Mesenchymal stem cell (in vitro differentiated cells and primary cell): ENCODE measurements at regions not wholly inside any gene's neighbourhood (a gene's known extent, or its start where the extent isn't known, plus 50 kb on each side); places are given as distances from the start of the nearest gene placed in this dataset.

ENCODE experiments used
- DNase-seq: peaks from one replicate; pipeline ENCODE4 v3.0.0-alpha.2; 2013
- H2AFZ ChIP-seq: one replicate; pipeline ENCODE4 v1.6.1; 2013; ENCODE audit warnings: low read depth, mild to moderate bottlenecking, control low read depth, inconsistent platforms, low read length, moderate library complexity
- H2AK5ac ChIP-seq: 2 replicates; pipeline ENCODE4 v1.6.1; 2013; ENCODE audit warnings: low read length, moderate library complexity, mild to moderate bottlenecking, inconsistent platforms; ENCODE audit not compliant: severe bottlenecking
- H2BK120ac ChIP-seq: one replicate; pipeline ENCODE4 v1.6.1; 2013; ENCODE audit warnings: low read depth, mild to moderate bottlenecking, inconsistent platforms, low read length, moderate library complexity
- H2BK12ac ChIP-seq, 2 experiments: one replicate each; pipeline ENCODE4 v1.6.1; 2013; ENCODE audit warnings: inconsistent platforms in 2 of 2, low read length in 2 of 2, mild to moderate bottlenecking in 2 of 2, moderate library complexity in 2 of 2, control low read depth in 1 of 2
- H2BK15ac ChIP-seq: one replicate; pipeline ENCODE4 v1.6.1; 2013; ENCODE audit warnings: mild to moderate bottlenecking, low read depth, inconsistent platforms; ENCODE audit not compliant: poor library complexity, severe bottlenecking
- H2BK5ac ChIP-seq: 2 replicates; pipeline ENCODE4 v1.6.1; 2013; ENCODE audit warnings: low read depth, mild to moderate bottlenecking, low read length, control low read depth, inconsistent platforms; ENCODE audit not compliant: poor library complexity, severe bottlenecking
- H3K14ac ChIP-seq, 2 experiments: one replicate each; pipeline ENCODE4 v1.6.1; 2013; ENCODE audit warnings: inconsistent platforms in 2 of 2, low read length in 2 of 2, control low read depth in 1 of 2, mild to moderate bottlenecking in 1 of 2, moderate library complexity in 1 of 2
- H3K18ac ChIP-seq, 2 experiments: one replicate each; pipeline ENCODE4 v1.6.1; 2013; ENCODE audit warnings: inconsistent platforms in 2 of 2, low read length in 2 of 2, control low read depth in 1 of 2, low read depth in 1 of 2, mild to moderate bottlenecking in 1 of 2
- H3K23ac ChIP-seq, 2 experiments: one replicate each; pipeline ENCODE4 v1.6.1; 2013; ENCODE audit warnings: inconsistent platforms in 2 of 2, low read length in 2 of 2, mild to moderate bottlenecking in 2 of 2, moderate library complexity in 2 of 2, control low read depth in 1 of 2
- H3K27ac ChIP-seq: 2 replicates; pipeline ENCODE4 v1.5.1; 2013; ENCODE audit warnings: mild to moderate bottlenecking, moderate library complexity, low read length, control low read depth, inconsistent platforms; ENCODE audit not compliant: poor library complexity, severe bottlenecking
- H3K27me3 ChIP-seq, 2 experiments: 2 replicates each; pipeline versions ENCODE4 v1.6.1 to v1.7.0; 2013; ENCODE audit warnings: low read length in 2 of 2, mild to moderate bottlenecking in 2 of 2, moderate library complexity in 2 of 2, control low read depth in 1 of 2, inconsistent platforms in 1 of 2; ENCODE audit not compliant: control insufficient read depth in 1 of 2, insufficient read depth in 1 of 2
- H3K36me3 ChIP-seq, 2 experiments: 2 replicates each; pipeline versions ENCODE4 v1.6.1 to v1.7.0; 2013; ENCODE audit warnings: low read length in 2 of 2, control low read depth in 1 of 2, inconsistent platforms in 1 of 2, low read depth in 1 of 2, mild to moderate bottlenecking in 1 of 2; ENCODE audit not compliant: insufficient read depth in 2 of 2, control insufficient read depth in 1 of 2
- H3K4ac ChIP-seq, 2 experiments: one replicate each; pipeline ENCODE4 v1.6.1; 2013; ENCODE audit warnings: inconsistent platforms in 2 of 2, low read length in 2 of 2, mild to moderate bottlenecking in 2 of 2, moderate library complexity in 2 of 2, control low read depth in 1 of 2, low read depth in 1 of 2
- H3K4me1 ChIP-seq: 2 replicates; pipeline ENCODE4 v1.6.1; 2013; ENCODE audit warnings: low read depth, low read length, control low read depth; ENCODE audit not compliant: control insufficient read depth, insufficient read depth
- H3K4me2 ChIP-seq: 2 replicates; pipeline ENCODE4 v1.6.1; 2013; ENCODE audit warnings: low read length, mild to moderate bottlenecking, inconsistent platforms; ENCODE audit not compliant: poor library complexity, severe bottlenecking
- H3K4me3 ChIP-seq, 2 experiments: 2 replicates each; pipeline versions ENCODE4 v1.5.1 to v1.7.0; 2013; ENCODE audit warnings: low read length in 2 of 2, mild to moderate bottlenecking in 2 of 2, control low read depth in 1 of 2, low read depth in 1 of 2; ENCODE audit not compliant: insufficient read depth in 1 of 2
- H3K79me1 ChIP-seq: replicated peaks from 2 replicates; pipeline ENCODE4 v1.6.1; 2013; ENCODE audit warnings: mild to moderate bottlenecking, control low read depth, low read length, inconsistent platforms; ENCODE audit not compliant: poor library complexity, severe bottlenecking
- H3K9ac ChIP-seq: 2 replicates; pipeline ENCODE4 v1.7.0; 2013; ENCODE audit warnings: mild to moderate bottlenecking, low read length, moderate library complexity
- H3K9me3 ChIP-seq: 2 replicates; pipeline ENCODE4 v1.7.0; 2013; ENCODE audit warnings: mild to moderate bottlenecking, low read length; ENCODE audit not compliant: control insufficient read depth
- H4K8ac ChIP-seq: one replicate; pipeline ENCODE4 v1.6.1; 2013; ENCODE audit warnings: inconsistent platforms, mild to moderate bottlenecking, low read length, moderate library complexity
- H4K91ac ChIP-seq: one replicate; pipeline ENCODE4 v1.6.1; 2013; ENCODE audit warnings: mild to moderate bottlenecking, low read length, inconsistent platforms
- WGBS: methylation state at CpG from one replicate; pipeline ENCODE4 v1.1.7; 2013; ENCODE audit warnings: mixed read lengths; 5-methylcytosine and 5-hydroxymethylcytosine counted together

DNA sequence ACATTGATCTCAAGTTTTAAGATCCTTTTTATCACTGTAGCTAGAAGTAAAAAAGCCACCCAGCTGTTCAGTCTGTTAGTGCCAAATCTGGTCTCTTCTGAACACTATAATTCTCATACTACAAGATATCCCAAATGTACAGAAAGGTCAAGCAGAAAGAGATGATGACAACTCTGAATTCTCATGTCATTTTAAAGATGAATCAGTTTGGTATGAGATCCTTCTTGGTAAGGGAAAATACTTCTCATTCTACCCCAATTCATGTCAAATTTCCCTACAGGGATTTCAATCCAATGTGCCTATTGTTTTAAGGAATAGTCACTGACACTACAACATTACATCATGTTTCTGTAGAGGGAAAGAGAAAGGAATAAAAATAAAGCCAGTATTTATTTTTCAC is 184.5 kb downstream of the CPEB2 start:
- H2AK5ac ChIP-seq: no peak overlapping the region
- no peak overlapping the region for H3K4ac ChIP-seq
- no peak overlapping the region for H3K9ac ChIP-seq
- no peaks in the 10 kb centered on the region for H3K36me3 ChIP-seq
- no peak overlapping the region for H4K91ac ChIP-seq
- H3K18ac ChIP-seq: no peak overlapping the region
- no peaks in the 10 kb centered on the region for H3K4me1 ChIP-seq
- no peak overlapping the region for H2AFZ ChIP-seq
- no peak overlapping the region for H2BK5ac ChIP-seq
- H3K4me2 ChIP-seq: no peak overlapping the region
- DNase-seq: no peak
- no peak overlapping the region for H2BK120ac ChIP-seq
- no peak overlapping the region for H3K23ac ChIP-seq
- no peaks in the 10 kb centered on the region for H3K27me3 ChIP-seq
- H3K4me3 ChIP-seq: no peak overlapping the region
- H3K27ac ChIP-seq: no peak overlapping the region
- no peaks in the 10 kb centered on the region for H3K9me3 ChIP-seq
- H2BK12ac ChIP-seq: no peak overlapping the region
- H2BK15ac ChIP-seq: no peak overlapping the region
- no peaks in the 10 kb centered on the region for H3K79me1 ChIP-seq
- H3K14ac ChIP-seq: no peak overlapping the region
- no peak overlapping the region for H4K8ac ChIP-seq

DNA sequence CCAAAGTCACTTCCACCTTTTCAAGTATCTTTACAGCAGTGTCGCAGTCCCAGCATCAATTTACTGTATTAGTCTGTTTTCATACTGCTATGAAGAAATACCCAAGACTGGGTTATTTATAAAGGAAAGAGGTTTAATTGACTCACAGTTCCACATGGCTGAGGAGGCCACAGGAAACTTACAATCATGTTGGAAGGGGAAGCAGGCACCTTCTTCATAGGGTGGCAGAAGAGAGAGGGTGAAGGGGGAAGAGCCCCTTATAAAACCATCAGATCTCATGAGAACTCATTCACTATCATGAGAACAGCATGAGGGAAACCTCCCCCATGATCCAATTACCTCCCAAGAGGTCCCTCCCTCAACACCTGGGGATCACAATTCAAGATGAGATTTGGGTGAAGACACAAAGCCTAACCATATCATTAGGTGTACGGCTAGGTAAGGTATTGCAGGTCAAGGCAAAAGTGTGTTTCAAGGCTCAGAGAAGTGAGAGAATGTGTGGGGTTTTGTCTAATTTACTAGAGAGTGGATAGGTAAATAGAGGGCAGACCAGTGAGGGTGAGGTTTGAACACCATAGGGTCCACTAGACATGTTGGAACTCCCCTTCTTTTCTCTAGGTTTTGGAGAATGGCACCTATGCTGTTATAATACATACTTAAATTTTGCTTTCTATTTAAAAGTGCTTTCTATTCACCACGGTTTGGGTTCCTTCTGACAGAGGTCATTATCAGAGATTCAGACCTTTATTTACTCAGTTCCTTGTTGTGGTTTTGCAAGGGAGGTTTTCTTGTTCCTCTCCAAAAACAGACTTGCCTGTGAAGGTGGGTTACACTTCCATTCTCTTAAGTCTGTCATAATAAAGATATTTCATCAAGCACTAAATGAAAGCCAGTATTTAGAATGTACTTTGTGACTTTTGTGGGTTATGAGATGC is 186.6 kb downstream of the CPEB2 start:
- H3K23ac ChIP-seq: no peak overlapping the region
- no peak overlapping the region for H4K8ac ChIP-seq
- no peak overlapping the region for H3K4me2 ChIP-seq
- no peak overlapping the region for H2BK12ac ChIP-seq
- H3K9ac ChIP-seq: no peak overlapping the region
- no peak overlapping the region for H2BK120ac ChIP-seq
- H3K4ac ChIP-seq: no peak overlapping the region
- no peak overlapping the region for H3K4me3 ChIP-seq
- H2AFZ ChIP-seq: no peak overlapping the region
- no peaks in the 10 kb centered on the region for H3K79me1 ChIP-seq
- H2AK5ac ChIP-seq: no peak overlapping the region
- no peaks in the 10 kb centered on the region for H3K36me3 ChIP-seq
- no peak for DNase-seq
- no peak overlapping the region for H2BK15ac ChIP-seq
- H3K4me1 ChIP-seq: peaks cover under 1% of the 10 kb centered on the region
- H3K27me3 ChIP-seq: no peaks in the 10 kb centered on the region
- no peaks in the 10 kb centered on the region for H3K9me3 ChIP-seq
- no peak overlapping the region for H3K14ac ChIP-seq
- no peak overlapping the region for H3K27ac ChIP-seq
- H4K91ac ChIP-seq: no peak overlapping the region
- no peak overlapping the region for H2BK5ac ChIP-seq
- no peak overlapping the region for H3K18ac ChIP-seq
- WGBS: 44% methylated on average over 1 of the region's 3 CpGs

DNA sequence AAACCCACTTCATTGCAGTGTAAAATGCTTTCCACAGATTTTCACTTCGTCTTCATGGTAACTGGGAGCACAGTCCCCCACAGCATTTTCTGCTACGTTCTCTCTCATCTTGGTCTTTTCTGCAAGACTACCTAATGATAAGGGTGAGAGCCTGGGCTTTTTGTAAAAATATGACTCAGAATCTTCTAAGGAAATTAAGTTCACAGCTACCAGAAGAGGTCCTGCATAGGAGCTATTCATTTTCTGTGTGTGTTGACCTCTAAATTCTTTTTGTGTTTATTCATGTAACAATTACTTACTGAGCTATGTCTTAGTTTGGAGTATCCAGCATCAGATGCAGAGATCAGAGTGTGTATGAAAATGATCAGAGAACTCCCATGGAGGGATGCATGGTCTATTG is 192.2 kb downstream of the CPEB2 start:
- 90% methylated on average over 1 of the region's 2 CpGs for WGBS
- H3K9me3 ChIP-seq: no peaks in the 10 kb centered on the region
- peaks cover 9% of the 10 kb centered on the region for H3K4me1 ChIP-seq
- no peak overlapping the region for H3K18ac ChIP-seq
- peak overlapping the region; percentile 20 for H3K27ac ChIP-seq
- no peaks in the 10 kb centered on the region for H3K36me3 ChIP-seq
- no peak overlapping the region for H3K4me2 ChIP-seq
- no peak overlapping the region for H3K9ac ChIP-seq
- no peak overlapping the region for H3K4ac ChIP-seq
- H3K4me3 ChIP-seq: no peak overlapping the region
- H2AK5ac ChIP-seq: no peak overlapping the region
- no peak overlapping the region for H2BK120ac ChIP-seq
- no peaks in the 10 kb centered on the region for H3K27me3 ChIP-seq
- no peak for DNase-seq
- H2BK12ac ChIP-seq: no peak overlapping the region
- H3K23ac ChIP-seq: no peak overlapping the region
- H2AFZ ChIP-seq: no peak overlapping the region
- no peaks in the 10 kb centered on the region for H3K79me1 ChIP-seq
- H3K14ac ChIP-seq: no peak overlapping the region
- H4K91ac ChIP-seq: no peak overlapping the region
- H2BK15ac ChIP-seq: no peak overlapping the region
- H4K8ac ChIP-seq: no peak overlapping the region
- H2BK5ac ChIP-seq: no peak overlapping the region

DNA sequence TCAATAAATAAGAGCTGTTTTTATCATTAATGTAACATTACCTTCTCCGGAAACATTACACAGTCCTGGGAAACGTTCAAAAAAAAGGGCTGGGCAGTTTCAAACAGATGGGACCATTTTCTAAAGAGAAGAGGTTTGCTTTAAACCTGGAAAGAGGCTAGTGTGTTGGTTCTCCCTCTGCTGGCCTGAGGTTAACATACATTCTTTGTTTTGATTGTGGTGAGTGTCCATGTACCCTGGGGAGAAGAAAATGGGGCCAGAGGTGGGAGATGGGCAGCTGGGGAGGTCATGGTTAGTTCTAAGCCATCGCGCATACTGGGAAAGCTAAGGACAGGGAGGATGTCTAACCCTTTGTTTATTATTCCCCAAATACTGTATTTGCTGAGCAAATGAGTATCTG is 194.7 kb downstream of the CPEB2 start:
- no peak overlapping the region for H3K27ac ChIP-seq
- H3K27me3 ChIP-seq: no peaks in the 10 kb centered on the region
- H3K9ac ChIP-seq: no peak overlapping the region
- no peak overlapping the region for H2BK15ac ChIP-seq
- 55% methylated on average over 2 of the region's 4 CpGs for WGBS
- no peaks in the 10 kb centered on the region for H3K9me3 ChIP-seq
- H3K18ac ChIP-seq: no peak overlapping the region
- H3K36me3 ChIP-seq: no peaks in the 10 kb centered on the region
- H2BK12ac ChIP-seq: no peak overlapping the region
- H2AFZ ChIP-seq: no peak overlapping the region
- DNase-seq: peak; percentile 50
- peaks cover 9% of the 10 kb centered on the region for H3K4me1 ChIP-seq
- no peak overlapping the region for H3K4me3 ChIP-seq
- H4K8ac ChIP-seq: no peak overlapping the region
- no peak overlapping the region for H3K23ac ChIP-seq
- no peak overlapping the region for H2BK5ac ChIP-seq
- no peak overlapping the region for H3K4me2 ChIP-seq
- H3K4ac ChIP-seq: no peak overlapping the region
- no peak overlapping the region for H3K14ac ChIP-seq
- H2BK120ac ChIP-seq: no peak overlapping the region
- H2AK5ac ChIP-seq: no peak overlapping the region
- H4K91ac ChIP-seq: no peak overlapping the region
- H3K79me1 ChIP-seq: no peaks in the 10 kb centered on the region
